ENCODE measurements at regions not wholly inside any gene's neighbourhood (a gene's known extent, or its start where the extent isn't known, plus 50 kb on each side); places are given as distances from the start of the nearest gene placed in this dataset.

GRCh38 chr13:63628310-63628709 lies 2212.7 kb upstream of the PCDH20 start:
- TF ChIP-seq, protein P1, sequence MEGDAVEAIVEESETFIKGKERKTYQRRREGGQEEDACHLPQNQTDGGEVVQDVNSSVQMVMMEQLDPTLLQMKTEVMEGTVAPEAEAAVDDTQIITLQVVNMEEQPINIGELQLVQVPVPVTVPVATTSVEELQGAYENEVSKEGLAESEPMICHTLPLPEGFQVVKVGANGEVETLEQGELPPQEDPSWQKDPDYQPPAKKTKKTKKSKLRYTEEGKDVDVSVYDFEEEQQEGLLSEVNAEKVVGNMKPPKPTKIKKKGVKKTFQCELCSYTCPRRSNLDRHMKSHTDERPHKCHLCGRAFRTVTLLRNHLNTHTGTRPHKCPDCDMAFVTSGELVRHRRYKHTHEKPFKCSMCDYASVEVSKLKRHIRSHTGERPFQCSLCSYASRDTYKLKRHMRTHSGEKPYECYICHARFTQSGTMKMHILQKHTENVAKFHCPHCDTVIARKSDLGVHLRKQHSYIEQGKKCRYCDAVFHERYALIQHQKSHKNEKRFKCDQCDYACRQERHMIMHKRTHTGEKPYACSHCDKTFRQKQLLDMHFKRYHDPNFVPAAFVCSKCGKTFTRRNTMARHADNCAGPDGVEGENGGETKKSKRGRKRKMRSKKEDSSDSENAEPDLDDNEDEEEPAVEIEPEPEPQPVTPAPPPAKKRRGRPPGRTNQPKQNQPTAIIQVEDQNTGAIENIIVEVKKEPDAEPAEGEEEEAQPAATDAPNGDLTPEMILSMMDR (IDR thresholded peaks at IDR 0.05; ENCODE audit: low read depth, low read length) = no peak

DNA sequence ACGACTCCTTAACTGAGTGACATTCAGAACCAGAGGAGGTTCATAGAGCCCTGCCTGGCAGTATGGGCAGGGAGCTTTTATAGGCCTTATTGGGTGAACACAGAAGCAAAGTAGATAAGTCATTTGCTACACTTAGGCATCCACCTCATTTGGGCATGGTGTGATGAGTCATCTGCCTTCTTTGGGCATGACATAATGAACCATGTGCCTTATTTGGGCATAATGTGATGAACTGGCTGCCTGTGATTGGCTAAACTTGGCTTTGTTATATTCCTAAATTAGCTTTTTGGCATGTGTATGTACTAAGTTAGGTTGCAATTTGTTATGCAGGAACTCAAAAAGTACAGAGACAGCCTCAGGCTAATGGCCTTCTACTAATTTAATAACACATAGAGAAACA lies 2210.2 kb upstream of the PCDH20 start:
- TF ChIP-seq, protein P1 (IDR thresholded peaks at IDR 0.05; ENCODE audit: low read depth, low read length) = no peak
- DNase-seq (ENCODE audit: extremely low read depth, low read depth) = no peak

More at GRCh38 chr13:63628310-63628709, 2212.7 kb upstream of the PCDH20 start:
- DNase-seq (ENCODE audit: extremely low read depth, low read depth) = no peak

DNA sequence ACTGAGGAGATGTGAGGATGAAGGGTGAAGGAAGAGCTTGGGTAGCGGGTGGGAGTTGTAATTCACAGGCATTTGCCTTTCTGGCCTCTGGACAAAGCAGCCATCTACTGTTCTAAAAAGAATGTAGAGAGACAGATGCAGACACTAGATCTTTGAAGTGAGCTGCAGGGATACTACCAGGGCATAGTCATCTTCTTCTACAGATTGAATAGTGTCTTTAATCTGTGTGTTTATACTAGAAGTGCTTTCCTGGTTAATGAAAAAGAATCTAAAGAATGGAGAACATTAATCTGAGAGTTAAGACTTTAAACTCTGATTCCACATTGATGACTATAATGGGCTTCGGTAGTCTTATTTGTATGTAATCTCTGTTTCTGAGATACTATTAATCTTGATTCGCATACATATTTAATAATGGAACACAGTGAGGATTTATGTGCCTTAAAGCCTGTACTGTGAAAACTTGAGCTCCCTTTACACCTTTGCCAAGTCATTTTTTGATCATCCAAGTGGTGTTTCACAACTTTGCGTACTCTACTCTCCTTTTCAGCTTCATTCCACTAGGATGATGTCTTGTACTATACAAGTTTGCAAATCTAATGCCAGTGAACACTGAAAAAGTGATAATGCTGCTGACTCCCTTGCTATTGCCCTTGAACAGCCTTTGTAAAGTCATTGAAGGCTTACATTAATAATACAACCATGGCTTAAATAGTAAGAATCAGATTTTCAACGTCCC lies 2199.4 kb upstream of the PCDH20 start:
- DNase-seq (ENCODE audit: extremely low read depth, low read depth) = no peak
- TF ChIP-seq, protein P1 (IDR thresholded peaks at IDR 0.05; ENCODE audit: low read depth, low read length) = no peak

DNA sequence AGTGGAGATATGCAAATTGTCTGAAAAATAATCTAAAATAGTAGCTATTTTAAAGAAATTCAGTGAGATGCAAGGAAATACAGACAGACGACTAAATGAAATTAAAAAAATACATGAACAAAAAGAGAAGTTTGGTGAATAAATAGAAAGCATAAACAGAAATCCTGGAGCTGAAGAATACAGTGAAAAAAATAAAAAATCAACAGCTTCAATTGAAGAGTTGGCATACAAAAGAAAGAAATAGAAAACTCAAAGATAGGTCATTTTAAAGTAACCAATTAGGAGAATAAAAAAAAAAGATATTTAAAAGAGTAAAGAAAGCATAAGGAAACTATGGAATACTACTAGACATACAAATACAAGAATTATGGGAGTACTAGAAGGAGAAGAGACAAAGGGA lies 2191.5 kb upstream of the PCDH20 start:
- TF ChIP-seq, protein P1 (IDR thresholded peaks at IDR 0.05; ENCODE audit: low read depth, low read length) = no peak
- no peak for DNase-seq (ENCODE audit: extremely low read depth, low read depth)

DNA sequence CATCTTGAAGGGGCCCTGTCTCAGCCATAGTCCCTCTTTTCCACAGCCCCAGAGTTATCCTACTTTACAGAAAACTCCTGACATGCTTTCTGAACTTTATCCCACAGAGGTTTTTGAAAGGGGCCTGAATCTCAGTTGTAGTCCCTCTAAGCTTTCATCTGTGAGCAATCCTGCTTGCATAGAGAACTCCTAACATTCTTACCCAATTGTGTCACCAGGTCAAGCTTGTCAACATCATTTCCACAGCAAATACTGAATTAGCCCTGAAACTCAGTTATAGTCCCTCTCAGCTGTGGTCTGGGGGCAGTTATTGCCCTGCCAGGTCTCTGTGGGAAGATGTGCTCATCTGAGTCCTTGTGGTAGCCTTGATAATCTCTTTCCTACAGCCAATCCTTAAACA lies 2190.3 kb upstream of the PCDH20 start:
- TF ChIP-seq, protein P1 (IDR thresholded peaks at IDR 0.05; ENCODE audit: low read depth, low read length) = no peak
- no peak for DNase-seq (ENCODE audit: extremely low read depth, low read depth)

- TF ChIP-seq, protein P1 (IDR thresholded peaks at IDR 0.05; ENCODE audit: low read depth, low read length) = no peak
- DNase-seq (ENCODE audit: extremely low read depth, low read depth) = no peak
Measured at GRCh38 chr13:63605403-63605802, 2189.8 kb upstream of the PCDH20 start.

DNA sequence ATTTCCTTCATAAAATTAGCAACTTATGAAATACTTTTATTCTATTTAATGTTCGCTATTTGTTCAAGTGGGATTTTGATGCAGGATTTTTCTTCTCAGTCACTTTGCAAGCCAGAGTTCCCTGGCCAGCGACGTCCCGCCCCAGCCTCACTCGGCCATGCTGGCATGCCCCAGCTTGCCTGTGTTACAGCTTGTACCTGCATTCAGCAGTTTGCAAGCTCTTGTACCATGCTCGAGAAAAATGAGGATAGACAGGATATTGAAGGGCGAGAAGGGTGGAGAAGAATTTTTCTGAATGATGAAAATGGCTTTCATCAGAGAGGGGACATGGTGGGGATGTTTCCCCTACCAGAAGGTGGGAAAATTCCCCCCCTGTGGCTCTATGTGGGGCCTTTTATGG lies 2180.2 kb upstream of the PCDH20 start:
- no peak for DNase-seq (ENCODE audit: extremely low read depth, low read depth)
- TF ChIP-seq, protein P1 (IDR thresholded peaks at IDR 0.05; ENCODE audit: low read depth, low read length) = no peak

Data from AG09319 (cell line).